LNCaP clone FGC (cell line): ENCODE measurements at regions not wholly inside any gene's neighbourhood (a gene's known extent, or its start where the extent isn't known, plus 50 kb on each side); places are given as distances from the start of the nearest gene placed in this dataset.

Source experiments
- DNase-seq: peaks from one replicate; pipeline ENCODE4 v3.0.0-alpha.2; 2011; ENCODE audit warnings: low read depth
- H3K4me3 ChIP-seq: 2 replicates; pipeline ENCODE4 v1.5.1; 2011; ENCODE audit warnings: mild to moderate bottlenecking, low read depth, low read length, control low read depth
- TF ChIP-seq, protein P1 (sequence below): IDR thresholded peaks from 2 replicates; pipeline ENCODE4 v1.5.1; 2012; ENCODE audit warnings: mild to moderate bottlenecking; ENCODE audit not compliant: control insufficient read depth, insufficient read depth; ENCODE audit errors: extremely low read depth

DNA sequence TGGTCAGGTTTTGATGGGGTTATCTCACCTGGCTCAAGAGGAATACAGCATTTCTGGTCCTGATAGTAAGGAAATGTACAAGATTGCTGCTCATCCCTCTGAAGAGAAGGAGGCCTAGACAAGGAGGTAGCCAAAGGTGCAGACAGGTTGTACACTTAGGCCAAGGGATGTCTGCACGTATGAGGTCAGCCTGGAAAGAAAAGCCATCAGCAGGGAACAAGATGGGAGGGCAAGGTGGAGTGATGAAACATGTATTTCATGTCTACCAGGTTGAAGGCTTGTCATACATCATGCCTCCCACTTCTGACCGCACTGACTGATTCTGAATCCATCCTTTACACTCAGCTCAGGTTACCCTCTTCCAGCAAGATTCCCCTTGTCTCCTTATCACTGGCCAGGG lies 296.8 kb upstream of the VLDLR start:
- H3K4me3 ChIP-seq = no peak overlapping the region
- DNase-seq = no peak
- TF ChIP-seq, protein P1, sequence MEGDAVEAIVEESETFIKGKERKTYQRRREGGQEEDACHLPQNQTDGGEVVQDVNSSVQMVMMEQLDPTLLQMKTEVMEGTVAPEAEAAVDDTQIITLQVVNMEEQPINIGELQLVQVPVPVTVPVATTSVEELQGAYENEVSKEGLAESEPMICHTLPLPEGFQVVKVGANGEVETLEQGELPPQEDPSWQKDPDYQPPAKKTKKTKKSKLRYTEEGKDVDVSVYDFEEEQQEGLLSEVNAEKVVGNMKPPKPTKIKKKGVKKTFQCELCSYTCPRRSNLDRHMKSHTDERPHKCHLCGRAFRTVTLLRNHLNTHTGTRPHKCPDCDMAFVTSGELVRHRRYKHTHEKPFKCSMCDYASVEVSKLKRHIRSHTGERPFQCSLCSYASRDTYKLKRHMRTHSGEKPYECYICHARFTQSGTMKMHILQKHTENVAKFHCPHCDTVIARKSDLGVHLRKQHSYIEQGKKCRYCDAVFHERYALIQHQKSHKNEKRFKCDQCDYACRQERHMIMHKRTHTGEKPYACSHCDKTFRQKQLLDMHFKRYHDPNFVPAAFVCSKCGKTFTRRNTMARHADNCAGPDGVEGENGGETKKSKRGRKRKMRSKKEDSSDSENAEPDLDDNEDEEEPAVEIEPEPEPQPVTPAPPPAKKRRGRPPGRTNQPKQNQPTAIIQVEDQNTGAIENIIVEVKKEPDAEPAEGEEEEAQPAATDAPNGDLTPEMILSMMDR = no peak

DNA sequence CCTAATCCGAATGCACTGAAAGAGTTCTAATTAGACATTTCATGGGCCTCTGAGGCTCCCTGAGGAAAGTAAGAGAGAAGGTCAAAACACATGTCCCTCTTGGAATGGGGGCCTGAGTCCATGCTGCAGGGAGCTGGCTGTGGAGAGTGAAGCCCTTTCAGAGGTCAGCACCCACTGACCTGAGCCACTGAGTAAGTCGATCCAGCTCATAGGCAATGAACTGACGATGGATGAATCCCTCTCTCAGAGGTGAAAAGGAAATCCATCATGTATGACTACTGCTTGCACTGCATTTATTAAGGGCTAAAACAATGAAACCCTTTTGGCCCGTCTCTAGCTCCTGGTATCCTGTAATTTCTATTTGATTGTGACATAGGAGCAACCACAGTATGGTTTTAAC lies 288.9 kb upstream of the VLDLR start:
- no peak overlapping the region for H3K4me3 ChIP-seq
- no peak for DNase-seq
- TF ChIP-seq, protein P1 = no peak

DNA sequence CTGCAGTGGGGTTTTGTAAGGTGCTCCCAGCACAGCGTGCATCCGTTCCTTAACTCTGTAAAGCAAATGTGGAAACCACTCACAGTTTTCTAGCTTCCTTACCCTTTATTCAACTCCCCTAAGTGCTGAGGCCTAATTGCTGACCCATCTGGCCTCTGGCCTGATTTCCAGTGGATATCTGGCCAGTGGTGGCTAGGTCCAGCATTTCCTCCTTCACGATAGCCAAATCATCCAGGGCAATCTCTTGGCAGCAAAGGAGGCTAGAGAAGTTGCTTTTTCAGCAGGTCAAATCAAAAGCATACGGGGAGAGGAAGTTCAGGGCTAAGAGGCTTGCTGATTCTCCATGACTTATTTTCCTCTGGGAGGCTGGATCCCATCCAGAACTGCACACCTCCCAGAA lies 286.3 kb upstream of the VLDLR start:
- H3K4me3 ChIP-seq = no peak overlapping the region
- no peak for DNase-seq
- TF ChIP-seq, protein P1 = no peak

DNA sequence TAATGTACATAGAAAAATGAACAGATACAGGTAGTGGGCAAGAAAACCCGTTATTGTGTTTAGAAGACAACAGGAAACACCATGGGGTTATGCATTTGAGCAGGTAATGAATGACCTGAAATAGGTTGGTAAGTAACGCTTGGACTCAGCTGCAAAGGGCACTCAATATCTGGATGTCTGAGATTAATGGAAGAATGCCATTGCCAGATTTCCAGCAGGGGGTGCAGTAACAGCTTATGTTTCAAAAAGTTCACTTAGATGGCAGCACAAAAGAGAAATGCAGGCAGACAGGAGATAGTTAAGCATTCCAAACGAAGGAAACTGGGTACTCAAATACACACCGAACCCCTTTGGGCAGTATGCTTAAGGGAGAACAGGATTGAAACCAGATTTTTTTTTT lies 285.5 kb upstream of the VLDLR start:
- TF ChIP-seq, protein P1 = peak; percentile 34; the same call in 1 of the 2 replicates
- peak; percentile 19 for DNase-seq
- no peak overlapping the region for H3K4me3 ChIP-seq

DNA sequence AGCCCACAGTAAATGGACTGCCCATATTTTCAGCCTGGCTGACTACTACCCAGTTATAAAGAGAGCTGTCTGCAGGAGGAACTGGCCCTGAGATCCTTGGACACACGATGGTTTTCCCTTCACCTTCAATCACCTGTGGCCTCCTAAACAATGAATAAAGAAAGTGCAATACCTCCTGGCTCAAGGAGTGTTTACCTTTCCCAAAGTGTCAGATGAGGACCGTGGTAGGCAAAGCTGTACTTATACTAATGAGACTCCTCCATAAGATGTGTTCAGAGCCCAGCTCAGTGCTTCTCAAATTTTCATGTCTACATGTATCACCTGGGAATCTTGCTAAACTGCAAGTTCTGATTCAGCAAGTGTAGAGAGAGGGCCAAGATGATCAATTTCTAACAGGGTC lies 284.5 kb upstream of the VLDLR start:
- no peak overlapping the region for H3K4me3 ChIP-seq
- DNase-seq = no peak
- TF ChIP-seq, protein P1 = no peak

DNA sequence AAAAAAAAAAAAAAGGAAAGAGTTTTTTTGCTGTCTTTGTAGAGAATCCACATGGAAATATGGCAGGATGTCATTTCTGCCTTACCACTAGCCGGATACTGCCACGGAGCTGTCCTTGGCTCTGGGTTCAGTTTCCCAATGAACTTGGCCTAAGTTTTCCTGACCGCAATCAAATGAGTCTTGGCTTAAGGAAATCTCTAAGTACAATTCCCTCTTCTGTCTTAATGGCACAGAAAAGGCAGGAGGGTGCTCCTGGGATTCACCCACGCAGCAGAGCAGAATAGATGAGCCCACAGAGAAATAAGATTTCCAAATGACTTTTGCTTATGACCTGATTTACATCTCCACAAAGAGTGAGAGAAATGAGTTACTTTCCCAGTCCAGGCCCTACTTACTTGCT lies 284.0 kb upstream of the VLDLR start:
- H3K4me3 ChIP-seq = no peak overlapping the region
- TF ChIP-seq, protein P1 = no peak
- DNase-seq = no peak

DNA sequence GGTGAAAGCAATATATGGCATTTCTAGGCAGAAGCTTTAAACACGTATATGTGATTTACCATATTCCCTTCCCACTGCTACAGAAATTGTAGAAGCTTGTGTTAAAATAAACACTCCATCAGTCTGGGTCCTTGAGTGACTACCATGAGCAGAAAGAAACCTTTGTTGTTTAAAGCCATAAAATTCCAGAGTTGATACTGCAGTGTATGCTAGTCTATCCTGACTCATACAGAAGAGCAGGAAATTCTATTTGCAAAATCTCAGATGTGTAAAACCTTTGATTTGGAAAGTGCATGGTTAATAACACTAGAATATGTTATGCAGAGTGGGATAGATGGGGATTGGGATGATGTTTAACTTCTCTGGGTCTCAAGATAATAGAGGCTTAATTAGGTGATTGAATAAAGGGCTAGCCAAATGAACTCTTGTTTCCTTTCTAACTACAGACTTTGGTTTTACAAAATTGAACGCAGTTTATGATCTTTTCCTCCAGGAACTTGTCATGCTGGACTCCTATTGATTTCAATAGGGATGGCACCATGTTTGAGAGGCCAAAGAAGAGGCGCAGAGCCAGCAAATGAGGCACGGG lies 282.7 kb upstream of the VLDLR start:
- H3K4me3 ChIP-seq = no peak overlapping the region
- TF ChIP-seq, protein P1 = no peak
- DNase-seq = no peak
